NCI-H2227 treated with DMSO at 0.1 percent for 48 hours (cell line): ENCODE measurements at regions not wholly inside any gene's neighbourhood (a gene's known extent, or its start where the extent isn't known, plus 50 kb on each side); places are given as distances from the start of the nearest gene placed in this dataset.

Source experiments
- DNase-seq: peaks from one replicate; lab custom pipeline; 2025; lab: John Stamatoyannopoulos, UW

DNA sequence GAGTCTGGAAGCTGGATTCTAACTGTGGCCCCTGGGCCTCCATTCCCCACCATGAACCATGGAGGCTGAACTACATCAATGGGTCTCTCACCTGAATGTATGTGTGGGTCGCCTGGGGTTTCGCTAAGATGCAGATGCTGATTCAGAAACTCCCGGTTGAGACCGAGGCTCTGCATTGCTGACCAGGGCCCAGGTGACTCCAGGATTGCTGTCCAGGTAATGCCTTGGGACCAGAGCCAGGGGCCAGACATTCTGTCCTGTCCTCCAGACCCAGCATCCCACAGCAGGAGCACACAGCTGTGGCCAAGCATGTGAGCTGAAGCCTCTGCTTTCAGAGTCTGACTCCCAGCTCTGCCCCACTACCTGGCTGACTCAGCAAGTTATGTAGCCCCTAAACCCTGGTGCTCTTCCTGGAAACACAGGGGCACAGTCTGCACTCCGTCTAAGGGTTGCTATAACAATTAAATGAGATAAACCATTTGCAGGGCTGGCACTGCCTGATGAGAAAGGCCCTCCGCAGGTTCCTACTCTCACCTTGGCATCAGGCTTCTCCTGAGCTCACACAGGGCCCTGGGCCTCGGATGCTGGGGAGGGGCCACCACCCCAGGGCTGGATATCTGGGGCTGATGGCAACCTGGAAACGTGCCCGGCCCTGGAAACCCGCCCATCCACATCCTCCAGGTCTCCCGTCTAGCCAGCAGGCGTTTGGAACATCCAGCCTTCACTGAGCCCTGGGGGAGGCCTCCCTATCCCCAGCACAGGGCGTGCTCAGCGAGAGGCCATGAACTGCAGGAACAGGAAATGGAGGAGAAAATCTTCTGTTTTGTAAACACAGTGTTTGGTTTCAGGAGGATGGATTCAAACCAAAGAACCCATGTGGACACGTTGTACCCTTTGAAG is 175.7 kb downstream of the DLL1 start:
- no peak for DNase-seq

DNA sequence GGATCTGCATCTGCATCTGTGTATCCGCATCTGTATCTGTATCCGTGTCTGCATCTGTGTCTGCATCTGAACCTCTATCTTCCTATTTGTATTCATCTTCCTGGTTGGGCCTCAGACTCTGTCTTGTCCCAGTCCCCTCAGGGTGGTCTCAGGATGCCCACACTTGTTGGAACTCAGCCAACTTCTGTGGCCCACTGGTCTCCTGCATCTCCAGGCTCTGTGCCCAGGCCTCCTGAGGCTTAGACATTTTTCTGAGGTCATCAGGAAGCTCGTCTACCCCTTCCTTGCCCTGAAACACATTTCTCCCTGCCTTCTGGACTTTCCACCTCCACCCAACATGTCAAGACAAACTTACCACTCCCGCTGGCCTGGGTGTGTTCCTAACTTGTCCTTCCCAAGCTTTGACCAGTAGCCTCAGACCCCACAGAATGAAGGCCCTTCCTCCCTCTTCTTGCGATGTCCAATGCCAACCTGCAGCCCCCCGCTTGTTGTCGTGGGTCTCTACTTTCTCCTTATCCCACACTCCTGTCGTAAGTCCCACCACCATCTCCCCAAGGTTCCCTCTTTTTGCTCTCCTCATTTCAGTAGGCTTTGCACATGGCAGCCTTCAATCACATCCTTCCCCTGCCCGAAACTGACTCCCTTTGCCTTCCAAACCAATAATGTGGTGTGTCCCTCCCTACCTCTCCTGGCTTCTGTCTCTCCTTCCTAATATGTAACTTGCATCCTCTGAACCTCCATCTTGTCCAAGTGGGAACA is 176.5 kb downstream of the DLL1 start:
- DNase-seq = no peak

DNA sequence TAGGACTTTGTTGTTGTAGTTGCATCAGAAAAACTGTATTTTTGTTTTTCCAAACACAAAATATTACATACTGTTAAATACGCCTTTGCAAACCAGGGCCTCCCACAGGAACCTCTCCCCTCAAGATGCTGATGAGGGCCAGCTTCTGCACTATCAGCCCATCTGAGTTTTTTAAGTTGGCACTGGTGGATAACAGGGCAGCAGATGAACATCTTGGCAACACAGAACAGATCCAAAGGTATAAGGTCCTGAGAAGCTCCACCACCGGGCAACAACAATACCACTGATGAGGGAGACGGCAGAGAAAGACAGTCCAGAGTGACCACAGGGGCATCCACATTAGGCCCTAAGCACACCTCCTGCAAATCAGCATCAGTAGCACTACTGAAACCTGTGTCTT is 177.7 kb downstream of the DLL1 start:
- DNase-seq = no peak

DNA sequence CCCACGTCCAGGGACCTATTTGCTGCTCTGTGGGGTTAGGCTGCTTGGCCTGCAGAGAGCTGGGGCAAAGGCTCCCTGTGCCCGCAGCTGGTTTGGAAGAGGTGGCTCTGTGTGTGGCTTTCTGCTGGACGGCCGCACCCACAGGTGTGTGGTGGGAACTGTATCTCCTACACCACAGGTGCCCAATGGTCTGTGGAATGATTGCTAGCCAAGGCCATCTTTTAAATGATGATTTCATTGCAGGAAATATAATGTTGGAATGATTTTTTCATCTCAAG is 178.4 kb downstream of the DLL1 start:
- no peak for DNase-seq

DNA sequence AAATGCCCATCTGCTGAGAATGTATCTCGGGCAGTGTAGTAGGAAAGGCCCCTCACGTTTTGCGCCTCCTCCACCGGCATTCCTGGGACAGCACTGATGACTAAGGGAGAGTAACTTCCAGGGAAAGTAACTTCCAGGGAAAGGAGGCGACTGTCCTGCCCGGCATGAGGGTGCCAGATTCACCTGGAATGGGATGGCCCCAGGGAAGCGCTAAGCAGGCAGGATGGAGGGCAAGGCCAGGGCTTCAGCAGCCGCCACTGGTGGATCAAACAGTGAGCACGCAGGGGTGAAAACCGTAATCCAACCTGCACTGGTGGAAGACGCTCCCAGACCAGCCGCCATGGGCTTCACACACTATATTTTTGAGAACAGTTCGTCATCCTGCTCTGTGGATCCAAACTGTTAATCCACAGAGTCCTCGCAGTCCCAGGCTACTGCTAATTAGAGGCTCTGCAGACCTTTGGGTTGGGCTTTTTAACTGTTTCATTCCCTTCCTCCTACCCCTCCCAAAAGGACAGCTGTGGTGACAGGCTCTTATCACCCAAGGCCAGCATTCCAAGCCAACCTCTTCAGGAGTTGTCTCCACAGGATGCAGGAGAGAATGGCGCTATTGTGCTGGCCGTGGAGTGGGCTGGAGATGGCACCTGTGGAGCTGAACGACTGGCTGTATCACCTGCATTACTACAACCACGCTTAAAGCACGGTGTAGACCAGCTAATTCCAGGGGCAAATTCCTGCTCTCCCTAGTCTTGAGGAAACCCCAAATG is 178.9 kb downstream of the DLL1 start:
- no peak for DNase-seq

DNA sequence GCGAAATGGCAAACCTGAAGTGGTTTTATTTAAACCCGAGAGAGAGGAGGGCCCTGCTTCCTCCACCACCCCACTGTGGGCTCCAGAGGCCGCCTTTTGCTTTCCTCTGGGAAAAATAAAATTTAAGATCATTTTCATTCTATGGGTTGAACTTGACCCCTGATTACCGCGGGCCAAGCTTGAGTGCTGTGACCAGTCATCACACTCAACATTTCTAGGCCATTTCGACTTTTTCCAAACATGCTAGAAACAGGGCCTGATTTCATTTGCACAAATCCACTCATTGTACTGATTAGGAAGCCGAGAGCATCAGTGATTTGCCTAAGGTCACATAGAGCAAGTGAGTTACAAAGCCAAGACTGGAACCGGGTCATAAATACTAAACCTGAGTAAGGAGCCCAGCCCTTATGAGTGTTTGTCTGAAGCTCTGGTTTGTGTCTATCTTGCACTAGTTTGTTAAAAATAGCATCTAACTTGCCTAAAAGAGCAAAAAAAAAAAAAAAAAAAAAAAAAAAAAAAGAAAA is 179.7 kb downstream of the DLL1 start:
- DNase-seq = no peak

DNA sequence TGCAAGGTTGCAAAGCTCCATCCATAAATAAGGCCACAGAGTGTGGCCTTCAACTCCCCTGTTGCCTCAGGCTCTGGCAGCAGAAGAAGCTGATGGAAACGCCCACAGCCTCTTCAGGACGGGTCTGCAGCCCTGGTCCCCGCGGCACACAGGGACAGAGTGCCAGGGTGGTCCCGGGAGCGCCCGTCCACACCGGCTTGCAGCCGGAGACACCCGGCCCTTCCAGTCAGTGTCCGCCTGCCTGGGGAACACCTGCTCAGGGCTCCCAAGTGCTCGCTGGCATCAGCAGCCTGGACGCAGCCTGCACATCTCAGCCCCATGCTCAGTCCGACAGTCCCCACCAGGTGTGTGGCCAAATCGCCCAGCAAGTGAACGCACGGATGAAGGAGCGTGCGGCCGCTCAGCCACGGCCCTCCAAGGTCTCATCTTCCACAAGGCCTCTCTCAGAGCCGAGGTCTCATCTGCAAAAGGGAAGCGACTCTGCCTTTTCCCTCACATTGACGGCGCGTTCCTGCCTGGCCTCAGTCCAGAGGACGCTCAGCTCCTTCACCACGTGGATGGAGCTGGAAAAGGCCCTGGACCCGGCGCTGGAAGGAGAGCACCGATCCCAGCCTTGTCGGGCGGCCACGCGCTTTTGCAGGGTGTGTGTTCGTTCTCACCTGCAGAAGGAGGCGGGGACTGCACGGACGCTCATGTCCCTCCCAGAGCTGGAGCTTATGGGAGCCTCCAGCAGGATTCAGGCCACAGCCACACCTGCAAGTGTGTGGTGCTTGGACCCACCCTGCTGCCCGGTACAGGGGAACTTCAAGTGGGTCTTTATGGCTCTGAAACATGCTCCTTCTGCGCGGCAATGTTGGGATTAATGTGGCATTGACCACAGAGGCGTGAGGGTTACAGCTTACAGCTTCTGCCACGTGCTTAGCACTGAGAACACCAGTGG is 180.4 kb downstream of the DLL1 start:
- no peak for DNase-seq

DNA sequence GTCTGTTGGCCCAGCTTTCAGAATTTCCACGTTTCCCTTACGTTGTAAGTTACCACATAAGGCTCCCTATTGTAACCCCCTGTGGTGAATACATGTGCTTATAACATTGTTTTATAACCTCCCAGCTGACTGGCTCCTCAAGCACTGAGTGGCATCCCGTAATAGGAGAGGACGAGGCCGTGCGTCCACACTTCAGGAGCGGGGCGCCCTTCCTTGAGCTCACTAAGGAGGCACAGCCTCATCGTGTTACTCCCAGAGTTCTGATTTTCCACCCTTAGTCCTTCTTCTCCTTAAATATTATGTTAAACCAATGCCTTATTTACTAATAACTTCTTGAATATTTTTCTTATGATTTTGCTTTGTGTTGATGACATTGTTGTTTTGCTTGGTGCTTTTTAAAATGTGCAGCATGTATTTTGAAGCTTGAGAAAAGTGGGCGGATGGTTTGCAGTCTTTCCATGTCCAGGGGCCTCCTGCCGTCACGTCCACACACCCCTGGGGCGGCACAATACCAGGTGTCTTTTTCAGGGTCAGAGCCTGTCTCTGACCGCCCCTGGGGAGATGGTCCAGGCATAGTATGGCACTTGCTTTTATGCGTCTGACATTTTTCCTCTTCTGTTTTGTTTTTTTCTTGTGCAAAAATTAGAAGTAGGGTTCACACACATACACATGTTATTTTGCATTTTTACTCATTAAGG is 181.8 kb downstream of the DLL1 start:
- no peak for DNase-seq

DNA sequence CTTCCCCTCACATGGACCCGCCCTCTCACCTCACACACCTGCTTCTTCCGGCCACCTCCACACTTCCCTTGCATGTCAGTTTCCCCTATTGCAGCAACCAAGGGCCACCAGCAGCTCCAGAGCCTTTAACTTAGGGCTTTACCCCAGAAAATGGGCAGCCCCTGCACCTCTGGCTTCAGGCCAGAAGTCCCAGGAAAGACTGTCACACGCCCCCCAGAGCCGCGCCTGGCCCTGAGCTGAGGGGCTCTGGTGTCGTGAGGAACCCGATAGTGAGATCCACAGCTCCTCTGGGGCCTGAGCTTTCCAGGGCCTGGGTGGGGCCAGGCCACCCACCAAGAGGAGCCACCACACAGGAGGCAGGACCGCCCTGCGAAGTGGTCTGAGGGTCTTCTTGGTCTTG is 182.4 kb downstream of the DLL1 start:
- no peak for DNase-seq

DNA sequence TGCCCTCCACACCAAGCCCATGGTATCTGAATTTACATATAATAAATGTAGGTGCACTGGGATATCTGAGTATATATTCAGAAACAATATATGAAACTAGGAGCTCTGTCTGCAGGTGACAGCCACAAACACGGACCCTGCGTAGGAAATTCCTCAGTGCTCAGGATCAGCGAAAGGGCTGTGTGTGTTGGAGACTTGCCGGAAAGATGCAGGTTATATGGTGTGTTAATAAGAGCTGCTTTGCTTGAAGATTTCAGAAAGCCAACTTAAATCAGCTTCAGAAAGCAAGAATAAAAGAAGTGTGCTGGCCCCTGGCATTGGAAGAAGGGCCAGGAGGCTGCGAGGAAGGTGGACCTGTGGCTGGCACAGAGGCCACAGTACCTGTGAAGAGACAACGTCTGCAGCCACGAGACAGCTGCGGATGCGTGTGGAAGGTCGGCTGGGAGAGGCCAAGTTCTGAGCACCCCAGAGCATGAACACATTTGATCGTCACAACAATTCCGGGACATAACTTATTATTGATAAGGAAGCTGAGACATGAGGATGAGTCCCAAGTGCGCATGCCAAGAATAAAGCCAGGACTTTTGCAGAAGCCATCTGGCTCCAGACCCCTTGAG is 183.2 kb downstream of the DLL1 start:
- DNase-seq = no peak

DNA sequence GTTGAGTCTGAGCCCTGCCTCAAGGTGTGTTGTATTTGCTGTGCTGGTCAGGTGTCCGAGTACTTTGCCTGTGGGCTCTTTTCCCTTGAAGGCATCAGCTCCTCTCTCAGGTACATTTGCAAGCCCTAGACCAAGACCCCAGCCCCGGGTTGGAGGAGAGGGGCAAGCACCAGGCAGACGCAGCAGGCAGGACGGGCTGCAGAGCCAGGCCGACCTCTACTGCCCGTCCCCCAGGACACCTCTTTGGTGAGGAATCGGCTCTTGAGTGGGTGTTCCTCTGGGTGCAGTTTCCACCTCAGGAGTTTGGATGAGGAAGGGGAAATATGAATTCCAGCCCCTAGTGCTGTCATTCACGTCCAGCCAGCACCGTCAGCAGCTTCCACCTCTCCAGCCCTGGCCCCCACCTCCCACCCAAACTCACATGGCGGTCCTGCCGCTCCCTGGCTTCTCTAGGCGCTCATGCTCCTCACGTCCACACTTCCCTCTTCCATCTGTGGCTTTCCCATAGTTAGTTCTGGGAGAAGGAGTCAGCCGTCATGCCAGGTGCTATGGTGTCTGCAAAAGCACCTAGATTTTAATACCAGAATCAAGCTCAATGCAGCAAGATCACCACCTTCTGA is 183.9 kb downstream of the DLL1 start:
- DNase-seq = no peak

DNA sequence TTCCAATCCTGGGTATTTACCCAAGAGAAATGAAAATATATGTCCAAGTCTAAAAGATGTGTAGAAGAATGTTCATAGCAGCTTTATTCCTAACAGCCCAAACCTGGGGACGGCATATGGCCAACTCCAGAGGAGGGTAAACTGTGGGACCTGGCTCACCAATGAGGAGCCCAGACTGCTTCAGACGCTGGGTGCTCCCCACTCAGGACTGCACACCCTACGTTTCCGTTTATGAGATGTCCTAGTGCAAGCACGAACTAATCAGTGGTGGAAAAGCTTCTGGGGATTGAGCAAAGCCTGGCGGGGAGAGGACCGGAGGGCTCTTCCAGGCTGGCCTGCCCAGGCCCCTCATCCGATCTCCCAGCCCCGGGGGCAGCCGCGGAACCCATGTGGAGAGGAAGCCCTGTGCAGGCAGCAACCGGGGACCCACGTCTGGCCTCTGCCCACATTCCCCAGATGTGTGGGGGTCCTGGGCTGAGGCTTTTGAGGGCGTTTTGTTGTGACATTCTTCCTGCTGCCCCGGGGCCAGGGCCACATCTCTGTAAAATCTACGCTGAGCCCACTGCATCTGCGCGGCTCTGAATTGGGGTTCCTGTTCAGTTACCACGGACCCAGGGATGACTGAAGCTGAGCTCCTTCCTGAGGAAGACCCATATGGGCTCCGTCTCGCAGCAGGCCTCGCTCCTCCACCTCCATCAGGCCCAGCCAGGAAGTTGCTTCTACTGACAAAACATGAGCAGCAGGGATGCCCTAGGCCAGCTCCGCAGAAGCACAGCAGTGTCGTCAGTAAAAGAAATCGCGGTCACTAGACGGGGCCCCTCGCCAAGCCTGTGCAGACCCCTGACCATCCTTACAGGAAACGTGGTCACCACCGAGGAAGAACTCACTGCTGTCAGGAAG is 188.0 kb downstream of the DLL1 start:
- DNase-seq = no peak

DNA sequence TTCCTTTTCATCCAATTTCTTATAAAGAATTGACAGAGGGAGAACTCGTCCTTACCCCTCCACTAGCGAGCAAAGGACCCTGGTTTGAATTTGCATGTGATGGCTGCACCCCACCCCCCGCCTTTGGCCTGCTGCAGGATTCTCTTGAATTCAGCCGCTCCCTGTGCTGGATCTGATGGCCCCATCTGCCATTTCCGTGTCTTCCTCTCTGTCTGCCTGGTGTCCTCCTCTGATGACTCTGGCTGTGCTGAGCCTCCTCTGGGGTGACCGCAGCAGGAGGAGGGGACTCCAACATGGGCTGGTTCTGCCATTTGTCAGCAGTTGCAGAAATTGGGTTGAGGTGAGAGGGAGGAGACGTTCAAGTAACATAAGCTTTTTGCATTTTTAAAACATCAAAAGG is 188.8 kb downstream of the DLL1 start:
- no peak for DNase-seq

DNA sequence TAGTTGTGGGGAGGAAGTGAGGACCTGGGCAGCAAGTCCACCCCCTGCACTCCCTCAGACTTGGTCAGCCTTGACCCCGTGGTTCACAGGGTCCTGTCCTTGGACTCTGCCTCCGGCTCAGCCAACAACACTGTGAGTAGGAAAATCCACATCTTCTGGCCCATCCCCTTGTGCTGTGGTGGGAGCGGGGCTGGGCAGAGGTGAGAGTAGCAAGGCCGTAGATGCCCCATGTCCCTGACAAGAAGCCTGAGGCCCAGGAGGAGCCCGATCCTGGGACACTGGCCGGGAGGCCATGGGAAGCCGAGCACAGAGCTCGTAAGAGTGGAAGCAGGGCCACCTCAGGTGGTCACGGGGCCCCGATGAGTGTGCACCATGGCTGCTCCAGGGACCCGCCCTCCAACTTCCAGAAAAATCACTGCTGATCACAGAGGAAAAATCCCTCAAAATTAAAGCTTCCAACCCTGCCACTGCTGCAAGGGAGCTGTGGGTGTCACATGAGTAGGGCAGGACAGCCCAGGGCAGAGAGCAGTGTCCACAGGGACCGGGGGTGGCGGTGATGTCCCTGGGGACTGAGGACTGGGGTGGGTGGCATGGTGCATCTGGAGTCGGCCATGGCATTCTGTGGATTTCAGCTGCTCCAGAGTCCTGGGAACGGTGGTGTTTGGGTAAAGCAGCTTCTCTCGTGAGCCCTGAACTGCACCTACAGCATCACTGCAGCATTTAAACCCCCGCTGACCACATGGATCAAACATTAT is 189.4 kb downstream of the DLL1 start:
- no peak for DNase-seq

DNA sequence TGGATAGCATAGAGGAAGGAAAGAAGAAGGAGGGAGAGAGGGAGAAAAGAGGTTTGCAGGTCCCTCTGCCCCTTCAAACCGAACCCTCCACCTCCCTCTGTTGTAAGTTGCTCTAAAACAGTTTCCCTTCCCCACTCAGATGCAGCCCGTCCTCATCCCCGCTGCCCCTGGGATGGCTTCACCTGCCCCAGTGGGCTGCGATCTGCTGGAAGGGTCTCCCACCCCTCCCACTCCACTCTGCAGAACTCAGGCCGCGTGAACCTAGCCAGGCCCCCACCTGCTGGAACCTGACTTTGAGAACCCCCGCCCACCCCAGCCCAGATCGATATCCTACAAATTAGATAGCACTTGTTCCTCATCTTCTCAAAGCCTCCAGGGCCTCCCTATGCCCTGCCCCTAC is 190.8 kb downstream of the DLL1 start:
- no peak for DNase-seq

DNA sequence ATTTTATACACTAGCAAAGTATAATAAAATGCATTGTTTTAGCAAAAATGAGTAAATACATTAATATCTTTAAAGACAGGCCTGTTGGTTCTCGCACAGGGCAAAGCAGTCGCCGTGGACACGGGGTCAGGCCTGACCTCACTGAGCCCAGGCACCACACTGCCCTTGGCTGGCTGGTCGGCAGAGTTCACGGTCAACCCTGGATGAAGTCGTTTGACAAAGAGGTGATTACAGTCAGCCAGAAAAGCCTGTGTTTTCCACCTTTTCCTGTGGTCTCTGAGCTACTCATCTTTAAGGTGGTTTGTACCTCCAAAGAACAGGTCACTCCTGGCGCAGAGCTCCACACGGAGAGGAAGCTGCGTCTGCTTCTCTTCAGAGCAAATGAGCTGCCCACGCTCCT is 191.5 kb downstream of the DLL1 start:
- no peak for DNase-seq

DNA sequence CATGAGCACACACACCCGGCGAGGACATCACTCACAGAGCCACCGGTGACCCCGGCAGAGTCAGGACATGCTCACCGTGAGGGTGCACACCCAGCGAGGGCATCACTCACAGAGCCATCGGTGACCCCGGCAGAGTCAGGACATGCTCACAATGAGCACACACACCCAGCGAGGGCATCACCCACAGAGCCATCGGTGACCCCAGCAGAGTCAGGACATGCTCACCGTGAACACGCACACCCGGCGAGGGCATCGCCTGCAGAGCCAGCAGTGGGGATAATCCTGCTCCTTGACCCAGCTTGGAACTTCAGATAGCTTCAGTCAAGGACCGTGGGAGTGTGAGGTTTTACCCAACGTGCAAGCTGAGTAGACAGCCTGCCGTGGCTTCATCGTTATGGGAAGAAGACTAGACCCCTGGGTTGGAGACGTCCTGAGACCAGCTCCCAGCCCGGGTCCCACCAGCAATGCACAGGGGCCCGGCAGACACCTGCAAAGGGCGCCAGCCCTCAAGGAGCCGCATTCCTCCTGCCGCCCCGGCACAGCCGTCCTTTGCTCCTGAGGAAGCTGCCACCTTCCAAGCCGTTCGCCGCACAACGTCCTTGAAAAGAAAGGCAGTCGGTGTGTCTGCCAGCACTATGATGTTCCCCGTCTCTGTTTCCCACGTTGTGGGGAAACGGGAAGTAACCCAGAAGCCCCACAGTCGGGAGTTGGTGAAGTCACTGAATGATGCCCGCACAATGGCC is 192.3 kb downstream of the DLL1 start:
- no peak for DNase-seq
